ENCODE measurements at regions not wholly inside any gene's neighbourhood (a gene's known extent, or its start where the extent isn't known, plus 50 kb on each side); places are given as distances from the start of the nearest gene placed in this dataset.

DNA sequence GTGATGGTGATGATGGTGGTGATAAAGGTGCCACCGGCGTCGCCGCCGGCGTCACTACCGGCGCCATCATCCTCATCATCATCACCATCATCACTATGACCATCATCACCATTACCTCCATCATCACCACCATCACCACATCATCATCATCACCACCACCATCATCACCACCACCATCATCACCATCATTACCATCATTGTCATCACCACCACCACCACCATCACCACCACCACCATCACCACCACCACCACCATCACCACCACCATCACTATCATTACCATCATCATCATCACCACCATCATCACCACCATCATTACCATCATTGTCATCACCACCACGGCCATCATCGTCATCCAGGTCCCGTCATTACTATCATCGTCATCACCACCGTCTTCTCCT, 179.7 kb downstream of the NPIPB11 start:
- TF ChIP-seq EZH2 (IDR thresholded peaks at IDR 0.05): no peak
- TF ChIP-seq, protein P1, sequence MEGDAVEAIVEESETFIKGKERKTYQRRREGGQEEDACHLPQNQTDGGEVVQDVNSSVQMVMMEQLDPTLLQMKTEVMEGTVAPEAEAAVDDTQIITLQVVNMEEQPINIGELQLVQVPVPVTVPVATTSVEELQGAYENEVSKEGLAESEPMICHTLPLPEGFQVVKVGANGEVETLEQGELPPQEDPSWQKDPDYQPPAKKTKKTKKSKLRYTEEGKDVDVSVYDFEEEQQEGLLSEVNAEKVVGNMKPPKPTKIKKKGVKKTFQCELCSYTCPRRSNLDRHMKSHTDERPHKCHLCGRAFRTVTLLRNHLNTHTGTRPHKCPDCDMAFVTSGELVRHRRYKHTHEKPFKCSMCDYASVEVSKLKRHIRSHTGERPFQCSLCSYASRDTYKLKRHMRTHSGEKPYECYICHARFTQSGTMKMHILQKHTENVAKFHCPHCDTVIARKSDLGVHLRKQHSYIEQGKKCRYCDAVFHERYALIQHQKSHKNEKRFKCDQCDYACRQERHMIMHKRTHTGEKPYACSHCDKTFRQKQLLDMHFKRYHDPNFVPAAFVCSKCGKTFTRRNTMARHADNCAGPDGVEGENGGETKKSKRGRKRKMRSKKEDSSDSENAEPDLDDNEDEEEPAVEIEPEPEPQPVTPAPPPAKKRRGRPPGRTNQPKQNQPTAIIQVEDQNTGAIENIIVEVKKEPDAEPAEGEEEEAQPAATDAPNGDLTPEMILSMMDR (IDR thresholded peaks at IDR 0.05): no peak
